NT2/D1 (cell line): ENCODE measurements at regions not wholly inside any gene's neighbourhood (a gene's known extent, or its start where the extent isn't known, plus 50 kb on each side); places are given as distances from the start of the nearest gene placed in this dataset.

Experiments
- DNase-seq: peaks from one replicate; pipeline ENCODE4 v3.0.0-alpha.2; 2011; ENCODE audit warnings: low read depth, low spot score
- H3K27me3 ChIP-seq: 2 replicates; pipeline ENCODE4 v1.6.0; 2011; ENCODE audit warnings: mild to moderate bottlenecking; ENCODE audit not compliant: insufficient read length, insufficient read depth
- H3K36me3 ChIP-seq: 2 replicates; pipeline ENCODE4 v1.6.1; 2011; ENCODE audit warnings: mild to moderate bottlenecking, low read length, mixed read lengths; ENCODE audit not compliant: insufficient read depth, insufficient read length
- H3K4me1 ChIP-seq: 2 replicates; pipeline ENCODE4 v1.5.1; 2011; ENCODE audit not compliant: insufficient read depth, insufficient read length
- H3K4me3 ChIP-seq: 2 replicates; pipeline ENCODE4 v1.5.1; 2011; ENCODE audit warnings: low read depth; ENCODE audit not compliant: insufficient read length
- H3K9ac ChIP-seq: 2 replicates; pipeline ENCODE4 v1.6.0; 2011; ENCODE audit warnings: low read depth; ENCODE audit not compliant: insufficient read length
- H3K9me3 ChIP-seq: 2 replicates; pipeline ENCODE4 v1.5.1; 2011; ENCODE audit warnings: mild to moderate bottlenecking, low read length; ENCODE audit not compliant: insufficient read depth
- SUZ12 ChIP-seq: IDR thresholded peaks from 2 replicates; pipeline ENCODE4 v1.6.1; 2011; ENCODE audit not compliant: insufficient read length, insufficient read depth; ENCODE audit errors: extremely low read depth
- YY1 ChIP-seq: IDR thresholded peaks from 2 replicates; pipeline ENCODE4 v1.6.1; 2011; ENCODE audit not compliant: insufficient read length, insufficient read depth
- ZNF274 ChIP-seq: IDR thresholded peaks from 2 replicates; pipeline ENCODE4 v1.6.1; 2011; ENCODE audit warnings: mild to moderate bottlenecking, low read depth, low read length

- no peak for DNase-seq
- no peaks in the 10 kb centered on the region for H3K9me3 ChIP-seq
- TF ChIP-seq YY1 (no peak), ZNF274 (no peak), SUZ12 (no peak)
Observed at GRCh38 chr4:122034619-122035018, 82.8 kb upstream of the TRPC3 start.

GRCh38 chr4:122027203-122027602 lies 75.3 kb upstream of the TRPC3 start:
- TF ChIP-seq SUZ12, result no peak
- TF ChIP-seq YY1, result no peak
- no peak for TF ChIP-seq ZNF274
- Histone ChIP-seq H3K27me3 (no peaks in the 10 kb centered on the region), H3K9me3 (no peaks in the 10 kb centered on the region), H3K4me3 (no peak overlapping the region), H3K36me3 (no peaks in the 10 kb centered on the region), H3K4me1 (no peaks in the 10 kb centered on the region), H3K9ac (no peak overlapping the region)
- no peak for DNase-seq

More at GRCh38 chr4:122034619-122035018, 82.8 kb upstream of the TRPC3 start:
- H3K36me3 ChIP-seq, result no peaks in the 10 kb centered on the region
- H3K27me3 ChIP-seq, result no peaks in the 10 kb centered on the region
- no peaks in the 10 kb centered on the region for H3K4me1 ChIP-seq
- H3K9ac ChIP-seq, result no peak overlapping the region
- no peak overlapping the region for H3K4me3 ChIP-seq

GRCh38 chr4:122017296-122017695 lies 65.4 kb upstream of the TRPC3 start:
- Histone ChIP-seq H3K36me3 (no peaks in the 10 kb centered on the region), H3K4me1 (no peaks in the 10 kb centered on the region), H3K27me3 (no peaks in the 10 kb centered on the region), H3K9me3 (no peaks in the 10 kb centered on the region), H3K9ac (no peak overlapping the region), H3K4me3 (no peak overlapping the region)
- DNase-seq, result no peak
- TF ChIP-seq ZNF274 (no peak), YY1 (no peak), SUZ12 (no peak)

- Histone ChIP-seq H3K27me3 (no peaks in the 10 kb centered on the region), H3K4me3 (no peak overlapping the region), H3K9me3 (no peaks in the 10 kb centered on the region), H3K4me1 (no peaks in the 10 kb centered on the region), H3K9ac (no peak overlapping the region), H3K36me3 (no peaks in the 10 kb centered on the region)
- TF ChIP-seq ZNF274, result no peak
- TF ChIP-seq YY1, result no peak
- TF ChIP-seq SUZ12, result no peak
- no peak for DNase-seq
Observed at GRCh38 chr4:122015203-122015602, 63.3 kb upstream of the TRPC3 start.

- no peak overlapping the region for H3K4me3 ChIP-seq
- DNase-seq, result no peak
- no peaks in the 10 kb centered on the region for H3K27me3 ChIP-seq
- H3K36me3 ChIP-seq, result no peaks in the 10 kb centered on the region
- TF ChIP-seq ZNF274 (no peak), YY1 (no peak), SUZ12 (no peak)
- H3K9me3 ChIP-seq, result no peaks in the 10 kb centered on the region
- no peaks in the 10 kb centered on the region for H3K4me1 ChIP-seq
- no peak overlapping the region for H3K9ac ChIP-seq
Observed at GRCh38 chr4:122012735-122013134, 60.9 kb upstream of the TRPC3 start.

- DNase-seq, result no peak
- Histone ChIP-seq H3K9me3 (no peaks in the 10 kb centered on the region), H3K36me3 (no peaks in the 10 kb centered on the region), H3K4me3 (no peak overlapping the region), H3K4me1 (no peaks in the 10 kb centered on the region), H3K27me3 (no peaks in the 10 kb centered on the region), H3K9ac (no peak overlapping the region)
- TF ChIP-seq SUZ12 (no peak), YY1 (no peak), ZNF274 (no peak)
Observed at GRCh38 chr4:122010610-122011009, 58.8 kb upstream of the TRPC3 start.

GRCh38 chr4:122009524-122009923 lies 57.7 kb upstream of the TRPC3 start:
- Histone ChIP-seq H3K36me3 (no peaks in the 10 kb centered on the region), H3K27me3 (no peaks in the 10 kb centered on the region), H3K4me3 (no peak overlapping the region), H3K9ac (no peak overlapping the region), H3K4me1 (no peaks in the 10 kb centered on the region), H3K9me3 (no peaks in the 10 kb centered on the region)
- DNase-seq, result no peak
- TF ChIP-seq YY1, result no peak
- TF ChIP-seq ZNF274, result no peak
- no peak for TF ChIP-seq SUZ12
